WI38 (cell line): ENCODE measurements at regions not wholly inside any gene's neighbourhood (a gene's known extent, or its start where the extent isn't known, plus 50 kb on each side); places are given as distances from the start of the nearest gene placed in this dataset.
"Not testable (repeated sequence)": the region's sequence is repeated elsewhere in the genome, so short reads cannot be mapped to it uniquely, and the experiment has no call there.

Experiments used
- H3K4me3 ChIP-seq: 2 replicates; pipeline ENCODE4 v1.5.1; 2011; ENCODE audit warnings: low read depth, mild to moderate bottlenecking, control low read depth, low read length
- TF ChIP-seq, protein P1 (sequence below): IDR thresholded peaks from 2 replicates; pipeline ENCODE4 v1.5.1; 2012; ENCODE audit warnings: low read depth, mild to moderate bottlenecking, control low read depth, low read length

GRCh38 chr2:176569574-176569973, 300.3 kb downstream of the MTX2 start:
- no peak overlapping the region for H3K4me3 ChIP-seq

DNA sequence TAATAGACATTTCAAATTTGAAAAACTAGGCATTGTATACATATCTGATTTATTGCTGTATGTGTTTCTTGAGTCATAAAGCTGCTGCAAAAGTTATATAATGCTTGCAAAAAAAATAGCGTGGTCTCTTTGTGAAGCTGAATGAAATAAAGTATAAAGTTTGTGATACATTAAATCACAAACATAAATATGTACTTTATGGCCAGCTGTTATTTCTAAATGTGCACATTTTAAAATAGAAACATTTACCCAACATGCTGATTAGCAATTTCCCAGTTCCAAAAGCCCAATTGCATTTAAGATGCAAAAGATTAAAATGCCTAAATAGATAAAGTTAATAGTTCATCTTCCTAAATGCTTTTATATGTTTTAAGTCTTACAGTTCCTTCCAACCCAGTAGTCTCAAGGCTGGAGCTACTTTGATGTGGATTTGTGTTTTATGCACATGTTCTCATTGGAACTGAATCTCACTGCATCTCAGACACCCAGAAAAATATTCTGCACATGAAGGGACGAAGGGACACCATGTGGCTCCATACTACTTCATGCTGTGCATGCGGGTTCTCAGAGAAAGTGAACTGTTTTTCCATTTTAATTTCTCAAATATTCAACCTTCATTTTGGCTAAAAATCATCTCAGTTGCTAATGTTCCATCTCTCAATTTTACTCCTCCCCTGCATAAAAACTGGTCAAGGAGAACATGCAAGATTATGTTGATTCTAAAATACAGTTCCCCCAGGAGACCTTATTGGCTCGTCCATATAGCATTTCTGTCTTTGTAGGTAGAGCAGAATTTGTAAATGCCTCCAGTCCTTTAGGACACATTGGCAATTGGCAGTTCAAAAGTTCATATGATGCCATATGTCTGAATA, 304.6 kb downstream of the MTX2 start:
- H3K4me3 ChIP-seq, result no peak overlapping the region
- TF ChIP-seq, protein P1, sequence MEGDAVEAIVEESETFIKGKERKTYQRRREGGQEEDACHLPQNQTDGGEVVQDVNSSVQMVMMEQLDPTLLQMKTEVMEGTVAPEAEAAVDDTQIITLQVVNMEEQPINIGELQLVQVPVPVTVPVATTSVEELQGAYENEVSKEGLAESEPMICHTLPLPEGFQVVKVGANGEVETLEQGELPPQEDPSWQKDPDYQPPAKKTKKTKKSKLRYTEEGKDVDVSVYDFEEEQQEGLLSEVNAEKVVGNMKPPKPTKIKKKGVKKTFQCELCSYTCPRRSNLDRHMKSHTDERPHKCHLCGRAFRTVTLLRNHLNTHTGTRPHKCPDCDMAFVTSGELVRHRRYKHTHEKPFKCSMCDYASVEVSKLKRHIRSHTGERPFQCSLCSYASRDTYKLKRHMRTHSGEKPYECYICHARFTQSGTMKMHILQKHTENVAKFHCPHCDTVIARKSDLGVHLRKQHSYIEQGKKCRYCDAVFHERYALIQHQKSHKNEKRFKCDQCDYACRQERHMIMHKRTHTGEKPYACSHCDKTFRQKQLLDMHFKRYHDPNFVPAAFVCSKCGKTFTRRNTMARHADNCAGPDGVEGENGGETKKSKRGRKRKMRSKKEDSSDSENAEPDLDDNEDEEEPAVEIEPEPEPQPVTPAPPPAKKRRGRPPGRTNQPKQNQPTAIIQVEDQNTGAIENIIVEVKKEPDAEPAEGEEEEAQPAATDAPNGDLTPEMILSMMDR, result no peak

More at GRCh38 chr2:176569574-176569973, 300.3 kb downstream of the MTX2 start:
- TF ChIP-seq, protein P1, result no peak

- TF ChIP-seq, protein P1, result no peak
- H3K4me3 ChIP-seq, result no peak overlapping the region
Measured at GRCh38 chr2:176574484-176575236, 305.4 kb downstream of the MTX2 start.

DNA sequence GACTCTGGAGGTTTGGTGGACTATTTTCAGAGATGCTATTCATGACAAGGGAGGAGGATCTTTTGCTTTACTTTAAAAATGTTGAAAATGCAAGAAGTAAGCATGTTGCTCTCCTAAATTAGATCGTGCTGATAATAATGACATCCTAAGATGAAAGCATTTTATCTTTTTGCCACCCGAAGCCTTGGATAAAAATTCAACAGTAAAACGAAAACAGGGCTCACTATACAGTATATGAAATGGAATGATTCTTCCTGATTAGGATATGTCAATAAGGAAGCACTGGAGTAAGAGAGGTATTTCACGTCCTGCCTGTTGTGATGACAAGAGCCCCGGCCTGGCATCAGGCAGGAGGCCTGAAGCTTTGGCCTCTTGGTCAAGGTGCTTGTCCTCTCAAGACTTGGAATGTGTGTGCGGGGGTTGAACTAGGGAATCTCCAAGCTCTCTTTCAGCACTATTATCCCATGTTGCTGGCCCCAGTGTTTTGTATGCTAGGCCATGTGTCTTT, 306.0 kb downstream of the MTX2 start:
- H3K4me3 ChIP-seq, result no peak overlapping the region
- TF ChIP-seq, protein P1, result no peak

DNA sequence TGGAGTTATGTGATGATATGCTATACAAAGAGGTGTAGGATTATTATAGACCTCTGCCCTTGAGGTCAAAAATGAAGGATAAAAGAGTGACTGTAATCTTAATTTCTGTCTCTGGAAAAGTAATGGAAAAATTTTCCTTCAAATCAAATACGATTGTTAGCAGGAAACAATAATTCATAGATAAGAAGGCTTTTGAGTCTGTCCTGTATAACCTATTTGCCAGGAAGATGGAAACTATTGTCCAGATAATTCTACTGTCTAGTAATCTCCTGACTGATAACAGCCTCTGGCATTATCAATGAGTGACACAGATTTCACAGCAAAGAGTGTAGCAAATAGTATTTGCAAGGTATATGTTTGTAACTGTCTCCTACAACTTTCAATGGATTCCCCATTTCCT, 307.8 kb downstream of the MTX2 start:
- no peak overlapping the region for H3K4me3 ChIP-seq
- TF ChIP-seq, protein P1, result no peak

- not testable (repeated sequence) for H3K4me3 ChIP-seq
Measured at GRCh38 chr2:176578292-176578691, 309.1 kb downstream of the MTX2 start.

DNA sequence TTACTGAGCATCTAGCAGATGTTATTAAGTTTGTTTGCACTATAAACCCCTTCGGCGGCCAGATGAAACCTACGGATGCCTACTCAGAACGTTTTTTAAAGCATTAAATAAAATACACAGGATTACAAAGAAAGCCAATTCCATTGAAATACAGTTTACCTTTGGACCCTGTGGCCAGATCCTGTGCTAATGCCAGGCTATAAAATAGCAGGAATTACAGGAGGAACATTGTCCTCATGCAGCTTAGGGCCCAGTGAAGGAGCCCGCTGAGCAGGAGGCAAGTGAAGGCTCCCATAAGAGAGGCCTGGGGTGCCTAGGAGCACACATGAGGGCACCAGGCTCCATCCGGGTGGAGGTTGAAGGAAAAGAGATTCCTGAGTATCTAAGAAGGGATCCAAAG, 310.4 kb downstream of the MTX2 start:
- no peak overlapping the region for H3K4me3 ChIP-seq
- TF ChIP-seq, protein P1, result no peak
